Body of pancreas (tissue), 4 donors: ENCODE measurements at regions not wholly inside any gene's neighbourhood (a gene's known extent, or its start where the extent isn't known, plus 50 kb on each side); places are given as distances from the start of the nearest gene placed in this dataset.

Source experiments
- POLR2A ChIP-seq, 3 donors: fragments of 450-650 bp; IDR thresholded peaks; one replicate each; pipeline ENCODE4 v1.6.1; 2016; ENCODE audit warnings: antibody characterized with exemption in 3 of 3, mild to moderate bottlenecking in 2 of 3
- TF ChIP-seq, protein P1 (sequence below), 7 experiments: fragments of 450-650 bp in 4 of 7; fragments of 200-600 bp in 3 of 7; sonication (generic) in 3 of 7; IDR thresholded peaks; one replicate each; pipeline ENCODE4 v1.5.1; 2016 to 2019; ENCODE audit warnings: antibody characterized with exemption in 7 of 7

DNA sequence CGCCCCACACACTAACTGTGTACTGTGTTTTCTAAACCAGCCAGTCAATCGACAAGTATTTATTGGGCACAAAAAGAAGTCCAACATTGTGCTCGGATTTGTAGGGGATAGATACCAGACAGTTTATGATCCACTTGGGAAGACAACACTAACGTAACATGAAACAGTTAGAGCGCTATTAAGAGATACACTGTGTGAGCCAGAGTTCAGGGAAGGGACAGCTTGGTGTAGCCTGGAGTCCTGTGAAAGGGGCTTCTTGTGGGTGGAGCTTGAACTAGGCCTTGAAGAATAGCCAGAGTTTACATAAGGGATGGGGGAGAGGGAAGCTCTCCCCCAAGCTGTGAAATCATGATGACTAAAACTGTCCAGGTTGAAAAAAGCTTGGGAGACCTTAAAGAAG is 176.4 kb upstream of the TCF4 start:
- TF ChIP-seq, protein P1, sequence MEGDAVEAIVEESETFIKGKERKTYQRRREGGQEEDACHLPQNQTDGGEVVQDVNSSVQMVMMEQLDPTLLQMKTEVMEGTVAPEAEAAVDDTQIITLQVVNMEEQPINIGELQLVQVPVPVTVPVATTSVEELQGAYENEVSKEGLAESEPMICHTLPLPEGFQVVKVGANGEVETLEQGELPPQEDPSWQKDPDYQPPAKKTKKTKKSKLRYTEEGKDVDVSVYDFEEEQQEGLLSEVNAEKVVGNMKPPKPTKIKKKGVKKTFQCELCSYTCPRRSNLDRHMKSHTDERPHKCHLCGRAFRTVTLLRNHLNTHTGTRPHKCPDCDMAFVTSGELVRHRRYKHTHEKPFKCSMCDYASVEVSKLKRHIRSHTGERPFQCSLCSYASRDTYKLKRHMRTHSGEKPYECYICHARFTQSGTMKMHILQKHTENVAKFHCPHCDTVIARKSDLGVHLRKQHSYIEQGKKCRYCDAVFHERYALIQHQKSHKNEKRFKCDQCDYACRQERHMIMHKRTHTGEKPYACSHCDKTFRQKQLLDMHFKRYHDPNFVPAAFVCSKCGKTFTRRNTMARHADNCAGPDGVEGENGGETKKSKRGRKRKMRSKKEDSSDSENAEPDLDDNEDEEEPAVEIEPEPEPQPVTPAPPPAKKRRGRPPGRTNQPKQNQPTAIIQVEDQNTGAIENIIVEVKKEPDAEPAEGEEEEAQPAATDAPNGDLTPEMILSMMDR (IDR thresholded peaks at IDR 0.05): no peak
- no peak for TF ChIP-seq POLR2A (IDR thresholded peaks at IDR 0.05)
